ENCODE measurements at regions not wholly inside any gene's neighbourhood (a gene's known extent, or its start where the extent isn't known, plus 50 kb on each side); places are given as distances from the start of the nearest gene placed in this dataset.

DNA sequence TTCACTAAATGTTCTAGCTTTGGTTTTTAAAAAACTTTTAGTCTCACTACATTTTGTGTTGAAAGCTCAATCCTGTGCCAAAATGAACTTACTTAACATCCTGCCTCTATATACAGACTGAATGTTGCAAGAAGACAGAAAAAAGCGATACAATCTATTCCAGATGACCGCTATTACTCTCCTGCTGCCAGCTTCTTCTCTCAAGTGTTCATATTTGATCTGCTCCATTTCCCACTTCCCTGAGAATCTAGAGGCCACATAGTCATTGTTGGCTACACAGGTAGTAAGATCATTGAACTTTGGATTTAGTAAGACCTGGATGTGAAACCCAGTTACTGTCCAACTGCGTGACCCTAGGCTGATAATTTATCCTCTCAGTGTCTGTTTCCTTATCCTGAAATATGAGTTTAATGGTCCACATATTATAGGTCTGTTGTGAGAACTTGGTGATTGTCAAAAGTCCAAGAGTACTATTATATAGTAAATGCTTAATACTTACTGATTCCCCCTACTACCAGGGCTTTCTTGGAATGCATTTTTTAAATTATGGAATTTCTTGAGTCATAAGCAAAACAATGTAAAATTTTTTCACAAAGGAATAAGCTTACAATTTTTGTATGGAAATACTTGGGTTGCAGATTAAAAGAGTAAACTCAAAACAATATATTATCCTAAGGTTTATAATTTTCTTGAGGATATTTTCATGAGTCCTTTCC, 976.8 kb upstream of the ADGRL3 start:
- FAIRE-seq (no peak), DNase-seq (ENCODE audit: insufficient read length, low spot score) (no peak)

DNA sequence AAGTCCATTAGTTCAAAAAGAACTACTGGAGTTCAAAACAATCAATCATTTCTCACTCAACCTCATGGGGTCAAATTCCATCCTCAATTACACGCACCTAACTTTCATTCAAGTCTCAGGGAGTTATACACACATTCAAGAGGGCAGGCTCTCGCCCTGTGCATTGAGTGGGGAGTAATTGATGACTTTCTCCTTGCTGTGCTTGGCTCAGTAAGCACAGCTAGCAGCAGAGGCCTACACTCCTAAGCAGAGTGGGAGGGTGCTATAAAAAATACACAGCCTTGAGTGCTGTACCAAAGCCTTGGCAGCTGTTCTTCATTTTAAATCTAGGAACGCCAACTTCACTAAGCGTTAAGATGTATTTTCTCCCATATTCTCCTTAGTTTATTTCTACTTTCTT, 958.3 kb upstream of the ADGRL3 start:
- no peak for DNase-seq (ENCODE audit: insufficient read length, low spot score)
- no peak for FAIRE-seq

GRCh38 chr4:60249784-60250183, 950.3 kb upstream of the ADGRL3 start:
- DNase-seq (ENCODE audit: insufficient read length, low spot score) = no peak
- FAIRE-seq = no peak

- no peak for DNase-seq (ENCODE audit: insufficient read length, low spot score)
- no peak for FAIRE-seq
These were observed 949.5 kb upstream of the ADGRL3 start for GRCh38 chr4:60250657-60251056.

GRCh38 chr4:60259781-60260180, 940.3 kb upstream of the ADGRL3 start:
- no peak for FAIRE-seq
- no peak for DNase-seq (ENCODE audit: insufficient read length, low spot score)

- DNase-seq (ENCODE audit: insufficient read length, low spot score) (no peak), FAIRE-seq (no peak)
These were observed 933.6 kb upstream of the ADGRL3 start for GRCh38 chr4:60266505-60266904.

DNA sequence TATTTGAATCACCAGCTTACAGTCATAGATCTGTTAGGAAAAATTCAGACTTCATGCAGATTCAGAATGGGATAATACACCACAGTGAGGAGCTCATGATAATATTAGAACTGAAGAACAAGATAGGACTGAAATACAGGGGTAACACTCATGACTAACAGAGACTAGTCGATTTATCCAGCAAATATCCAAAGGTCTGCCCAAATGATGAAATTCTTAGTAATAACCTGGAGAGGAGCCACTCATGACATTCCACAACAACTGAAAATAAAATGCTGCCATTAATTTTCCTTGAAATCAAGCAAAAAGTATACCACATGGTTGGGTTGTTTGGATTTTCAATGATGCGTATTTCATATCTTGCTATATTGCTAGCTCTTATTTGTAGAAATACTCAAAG, 903.7 kb upstream of the ADGRL3 start:
- no peak for DNase-seq (ENCODE audit: insufficient read length, low spot score)
- FAIRE-seq = no peak

GRCh38 chr4:60313611-60314178, 886.4 kb upstream of the ADGRL3 start:
- no peak for FAIRE-seq
- DNase-seq (ENCODE audit: insufficient read length, low spot score) = no peak

DNA sequence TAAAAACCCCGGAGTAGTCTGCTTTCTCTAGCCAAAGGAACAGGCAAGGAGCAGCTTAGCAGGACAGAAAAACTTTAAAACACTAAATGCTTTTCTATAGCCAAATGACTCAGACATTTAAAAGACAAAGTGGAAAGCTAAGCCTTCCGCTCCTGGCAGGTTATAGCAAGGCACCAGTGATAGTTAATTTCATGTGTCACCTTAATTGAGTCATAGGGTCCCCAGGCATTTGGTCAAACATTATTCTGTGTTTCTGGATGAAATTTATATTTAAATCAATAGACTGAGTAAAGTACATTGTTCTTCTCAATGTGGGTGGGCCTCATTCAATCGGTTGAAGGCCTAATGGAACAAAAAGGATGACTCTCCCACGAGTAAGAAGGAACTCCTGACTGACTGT, 885.7 kb upstream of the ADGRL3 start:
- DNase-seq (ENCODE audit: insufficient read length, low spot score) (no peak), FAIRE-seq (no peak)

GRCh38 chr4:60315586-60315985, 884.5 kb upstream of the ADGRL3 start:
- FAIRE-seq (no peak), DNase-seq (ENCODE audit: insufficient read length, low spot score) (no peak)

- FAIRE-seq = no peak
- DNase-seq (ENCODE audit: insufficient read length, low spot score) = no peak
These were observed 873.4 kb upstream of the ADGRL3 start for GRCh38 chr4:60326735-60327134.

DNA sequence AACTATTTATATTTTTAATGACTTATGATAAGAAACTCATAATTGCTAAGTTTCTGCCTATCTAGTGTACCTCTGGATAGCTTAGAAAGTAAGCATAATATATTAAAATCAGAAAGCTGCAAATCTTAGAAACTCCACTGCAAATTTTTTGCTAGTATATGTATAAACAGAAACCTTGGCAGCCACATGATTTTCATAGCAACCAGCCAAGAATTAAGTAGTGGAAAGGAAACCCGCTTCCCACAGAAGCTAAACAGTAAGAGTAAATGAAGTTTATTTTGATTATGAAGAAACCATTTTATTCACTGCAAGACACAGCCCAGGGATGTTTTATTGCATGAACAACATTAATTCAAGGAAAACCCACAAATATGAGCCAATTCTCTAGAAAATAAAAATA, 872.5 kb upstream of the ADGRL3 start:
- DNase-seq (ENCODE audit: insufficient read length, low spot score) = no peak
- no peak for FAIRE-seq

DNA sequence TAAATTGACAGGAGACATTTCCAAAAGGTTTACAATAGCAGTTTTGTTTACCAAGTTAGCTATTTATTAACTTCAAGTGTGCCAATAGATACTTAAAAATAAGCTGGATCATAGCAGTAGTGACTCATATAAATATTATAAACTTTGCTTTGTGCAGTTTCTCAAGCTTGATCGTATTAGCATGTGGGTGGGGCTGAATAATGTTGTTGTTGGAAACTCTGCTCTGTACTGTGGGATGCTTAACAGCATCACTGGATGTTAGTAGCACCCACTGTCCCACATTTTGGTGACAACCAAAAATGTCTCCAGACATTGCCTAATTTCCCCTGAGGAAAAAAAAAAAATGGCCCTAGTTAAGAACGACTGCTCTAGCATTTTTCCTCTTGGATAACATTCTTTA, 855.2 kb upstream of the ADGRL3 start:
- no peak for DNase-seq (ENCODE audit: insufficient read length, low spot score)
- no peak for FAIRE-seq

DNA sequence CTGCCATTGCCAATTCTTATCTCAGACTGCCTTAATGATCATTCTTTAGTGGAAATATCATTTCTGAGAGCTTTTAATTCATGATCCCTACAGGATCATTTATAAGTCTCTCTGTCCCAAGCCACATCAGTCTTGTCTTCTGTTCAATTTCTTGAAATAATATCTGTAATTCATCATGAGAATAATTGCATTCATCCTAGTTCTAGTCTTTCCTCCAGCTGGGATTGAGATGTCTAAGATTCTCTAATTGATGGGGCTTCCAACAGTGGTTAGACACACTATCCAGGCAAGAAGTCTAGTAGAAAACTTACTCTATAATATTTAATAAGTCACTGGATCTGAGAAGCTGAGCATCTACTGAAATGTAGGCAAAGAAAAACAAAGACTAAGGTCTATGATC, 854.7 kb upstream of the ADGRL3 start:
- no peak for DNase-seq (ENCODE audit: insufficient read length, low spot score)
- no peak for FAIRE-seq

DNA sequence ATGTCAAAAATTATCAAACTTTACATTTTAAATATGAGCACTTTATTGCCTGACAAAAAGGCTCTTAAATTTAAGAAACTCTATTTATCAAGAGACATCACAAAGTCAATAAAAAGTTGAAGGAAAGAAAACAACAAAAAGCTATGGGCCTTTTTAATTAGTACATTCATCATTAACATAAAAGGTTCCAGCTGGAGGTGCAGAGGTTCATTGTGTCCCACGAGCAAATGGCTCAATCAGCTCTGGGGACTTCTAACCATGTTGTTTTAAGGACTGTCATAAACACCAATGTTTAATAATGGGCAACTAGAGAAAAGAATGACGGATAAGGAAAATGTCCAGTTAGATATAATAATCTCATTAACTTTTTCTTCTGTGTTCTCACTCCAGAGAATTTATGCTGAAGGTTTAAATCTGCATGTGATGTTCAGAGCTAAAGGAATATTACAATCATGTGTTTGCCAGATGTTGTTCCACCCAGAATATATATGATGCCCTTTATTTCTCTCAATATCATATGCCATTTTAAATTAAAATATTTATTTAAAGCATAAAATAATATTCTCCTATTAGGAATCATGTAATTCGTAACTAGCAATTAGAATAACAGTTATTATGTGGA, 840.3 kb upstream of the ADGRL3 start:
- FAIRE-seq = no peak

DNA sequence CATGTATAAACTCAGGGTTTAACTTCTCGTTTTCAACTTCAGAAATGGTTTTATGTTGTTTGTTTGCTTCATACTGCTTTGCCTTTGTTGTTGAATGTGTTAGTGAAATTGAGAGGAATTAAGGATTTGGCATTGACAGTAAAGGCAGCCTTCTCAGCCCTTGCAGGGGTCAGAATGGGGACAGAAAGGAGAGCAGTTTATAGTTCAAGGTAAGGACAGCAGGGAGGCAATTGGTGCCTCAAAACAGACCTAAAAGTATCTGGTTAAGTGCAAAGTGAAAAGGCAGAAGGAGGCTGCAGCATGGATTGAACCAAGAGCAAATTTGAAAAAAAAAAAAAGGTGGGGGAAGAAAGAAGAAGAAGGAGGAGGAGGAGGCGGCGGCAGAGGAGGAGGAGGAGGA, 835.0 kb upstream of the ADGRL3 start:
- DNase-seq (ENCODE audit: insufficient read length, low spot score) = no peak
- no peak for FAIRE-seq

More for the DNA sequence above, 840.3 kb upstream of the ADGRL3 start:
- DNase-seq (ENCODE audit: insufficient read length, low spot score) = no peak

GRCh38 chr4:60366661-60367060, 833.5 kb upstream of the ADGRL3 start:
- no peak for FAIRE-seq
- DNase-seq (ENCODE audit: insufficient read length, low spot score) = no peak

- DNase-seq (ENCODE audit: insufficient read length, low spot score) (no peak), FAIRE-seq (no peak)
These were observed 831.1 kb upstream of the ADGRL3 start for GRCh38 chr4:60368986-60369385.

DNA sequence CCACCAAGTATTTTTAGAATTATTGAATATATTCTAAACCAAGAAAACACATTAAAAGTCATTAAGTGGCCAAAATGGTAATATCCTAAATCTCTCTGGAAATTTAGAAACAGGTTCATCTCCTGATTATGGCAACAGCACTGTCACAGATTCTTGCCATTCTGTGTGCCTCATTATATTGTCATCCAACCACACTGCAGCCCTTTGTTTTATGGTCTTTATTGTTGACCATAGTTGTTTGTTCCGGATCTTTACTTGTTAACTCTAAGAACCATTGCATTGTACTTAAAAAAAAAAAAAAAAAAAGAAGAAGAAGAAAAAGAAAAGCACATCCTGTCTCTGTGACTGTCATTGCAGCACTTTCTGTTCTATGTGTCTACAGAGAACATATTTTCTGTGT, 822.1 kb upstream of the ADGRL3 start:
- DNase-seq (ENCODE audit: insufficient read length, low spot score) = no peak
- FAIRE-seq = no peak

DNA sequence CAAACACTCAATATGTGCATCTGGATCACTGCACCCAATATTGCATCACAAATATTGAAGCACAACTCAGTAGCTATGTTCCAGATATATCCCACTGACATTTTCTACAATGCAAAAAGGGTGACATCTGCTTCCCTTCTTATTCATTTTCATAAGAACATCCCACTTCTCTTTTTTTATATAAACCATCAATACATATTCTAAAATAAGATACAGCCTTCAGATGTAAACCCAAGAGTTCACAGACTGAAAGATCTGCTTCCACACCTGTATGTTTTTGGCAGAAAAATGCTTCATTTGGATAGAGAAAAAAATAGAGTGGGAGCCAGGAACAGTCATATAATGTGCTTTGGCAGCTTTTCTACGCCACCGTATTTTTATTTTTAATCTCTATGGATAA, 815.6 kb upstream of the ADGRL3 start:
- FAIRE-seq = no peak
- DNase-seq (ENCODE audit: insufficient read length, low spot score) = no peak

DNA sequence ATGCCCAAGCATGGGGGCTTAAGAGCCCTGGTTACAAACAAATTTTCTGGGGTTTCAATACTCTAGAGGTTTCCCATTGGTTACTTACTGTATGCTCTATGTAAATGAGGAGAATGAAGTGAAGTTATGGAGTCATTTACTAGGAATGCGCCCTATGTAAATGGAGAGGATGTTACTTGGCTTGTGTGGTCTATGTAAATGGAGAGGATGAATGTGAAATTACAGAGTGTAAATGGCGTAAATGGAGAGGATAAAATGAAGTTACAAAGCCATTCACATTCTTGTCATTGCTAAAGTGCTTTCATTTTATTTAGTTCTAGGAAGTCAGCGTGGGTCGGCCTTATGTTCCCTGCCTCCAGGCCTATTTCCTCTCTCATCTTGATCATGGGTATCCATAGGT, 810.5 kb upstream of the ADGRL3 start:
- FAIRE-seq (no peak), DNase-seq (ENCODE audit: insufficient read length, low spot score) (no peak)

GRCh38 chr4:60396341-60397049, 803.6 kb upstream of the ADGRL3 start:
- FAIRE-seq (no peak), DNase-seq (ENCODE audit: insufficient read length, low spot score) (no peak)

Measured in HTR-8/SVneo (cell line).